SHP77 (cell line): ENCODE measurements at regions not wholly inside any gene's neighbourhood (a gene's known extent, or its start where the extent isn't known, plus 50 kb on each side); places are given as distances from the start of the nearest gene placed in this dataset.
"Not testable (repeated sequence)": the region's sequence is repeated elsewhere in the genome, so short reads cannot be mapped to it uniquely, and the experiment has no call there.

Source experiments
- DNase-seq, 2 experiments: peaks; one replicate each; lab custom pipeline; 2025; lab: John Stamatoyannopoulos, UW

GRCh38 chr10:42883993-42884983 lies 101.7 kb downstream of the BMS1 start:
- DNase-seq: no peak

- DNase-seq: no peak
Measured at GRCh38 chr10:42885491-42886270, 103.1 kb downstream of the BMS1 start.

- DNase-seq: no peak
Measured at GRCh38 chr10:42887734-42888503, 105.3 kb downstream of the BMS1 start.

GRCh38 chr10:42888504-42889095 lies 106.0 kb downstream of the BMS1 start:
- peak in 1 of 2 experiments; percentile 43 for DNase-seq

- DNase-seq: no peak
Measured at GRCh38 chr10:42896735-42897134, 114.1 kb downstream of the BMS1 start.

- DNase-seq: no peak
Measured at GRCh38 chr10:42898037-42898960, 115.7 kb downstream of the BMS1 start.

- DNase-seq: no peak
Measured at GRCh38 chr10:42899036-42899435, 116.4 kb downstream of the BMS1 start.

- DNase-seq: not testable (repeated sequence)
Measured at GRCh38 chr10:42900346-42900745, 117.8 kb downstream of the BMS1 start.

GRCh38 chr10:42911359-42911758 lies 128.8 kb downstream of the BMS1 start:
- DNase-seq: no peak

GRCh38 chr10:42916974-42917373 lies 134.4 kb downstream of the BMS1 start:
- DNase-seq: no peak

GRCh38 chr10:42917821-42918220 lies 135.2 kb downstream of the BMS1 start:
- no peak for DNase-seq

- no peak for DNase-seq
Measured at GRCh38 chr10:42921951-42922350, 139.4 kb downstream of the BMS1 start.

GRCh38 chr10:42924484-42924883 lies 141.9 kb downstream of the BMS1 start:
- no peak for DNase-seq

- no peak for DNase-seq
Measured at GRCh38 chr10:42926843-42927242, 144.2 kb downstream of the BMS1 start.

- DNase-seq: no peak
Measured at GRCh38 chr10:42928064-42928463, 145.5 kb downstream of the BMS1 start.

- DNase-seq: no peak
Measured at GRCh38 chr10:42929236-42929635, 146.6 kb downstream of the BMS1 start.

- peak; percentile 96 for DNase-seq
Measured at GRCh38 chr10:42929993-42930392, 146.9 kb upstream of the RET start.

GRCh38 chr10:42930516-42931192 lies 146.2 kb upstream of the RET start:
- DNase-seq: peak; percentile 41 to 61

- no peak for DNase-seq
Measured at GRCh38 chr10:42932116-42932515, 144.8 kb upstream of the RET start.
